ENCODE measurements at regions not wholly inside any gene's neighbourhood (a gene's known extent, or its start where the extent isn't known, plus 50 kb on each side); places are given as distances from the start of the nearest gene placed in this dataset.

- Histone ChIP-seq H3K27me3 (peaks cover 0 to 9% (median 0%) of the 10 kb centered on the region in 9 donors), H3K36me3 (no peaks in the 10 kb centered on the region), H3K27ac (no peak overlapping the region), H3K9me3 (no peaks in the 10 kb centered on the region), H3K4me1 (no peaks in the 10 kb centered on the region), H3K4me3 (no peak overlapping the region)
- TF ChIP-seq CTCF (IDR thresholded peaks at IDR 0.05) (no peak), POLR2A (IDR thresholded peaks at IDR 0.05) (no peak)
- intact Hi-C loops (cut with DNase I): loop anchor here in 8 of 10 donors (5.0 to 10.0 kb wide), 5 partner anchors 110 to 1660 kb away; no protein-coding TSS in a partner anchor
- WGBS, 4 donors: 72 to 91% (median 86%) methylated on average over 3 of the region's 3 CpGs
- DNase-seq: no peak
- no peak for ATAC-seq
Measured at GRCh38 chr1:163414778-163415177, 93.0 kb downstream of the NUF2 start.

- Histone ChIP-seq H3K27ac (no peak overlapping the region), H3K4me3 (no peak overlapping the region), H3K36me3 (no peaks in the 10 kb centered on the region), H3K27me3 (peaks cover 0 to 5% (median 0%) of the 10 kb centered on the region in 9 donors), H3K9me3 (no peaks in the 10 kb centered on the region), H3K4me1 (no peaks in the 10 kb centered on the region)
- DNase-seq (no peak), ATAC-seq (no peak)
- WGBS, 4 donors: 66 to 84% (median 68%) methylated on average over 2 of the region's 2 CpGs
- TF ChIP-seq CTCF (IDR thresholded peaks at IDR 0.05) (no peak), POLR2A (IDR thresholded peaks at IDR 0.05) (no peak)
- intact Hi-C loops (cut with DNase I): no loop called here
Measured at GRCh38 chr1:163421701-163422100, 99.9 kb downstream of the NUF2 start.

DNA sequence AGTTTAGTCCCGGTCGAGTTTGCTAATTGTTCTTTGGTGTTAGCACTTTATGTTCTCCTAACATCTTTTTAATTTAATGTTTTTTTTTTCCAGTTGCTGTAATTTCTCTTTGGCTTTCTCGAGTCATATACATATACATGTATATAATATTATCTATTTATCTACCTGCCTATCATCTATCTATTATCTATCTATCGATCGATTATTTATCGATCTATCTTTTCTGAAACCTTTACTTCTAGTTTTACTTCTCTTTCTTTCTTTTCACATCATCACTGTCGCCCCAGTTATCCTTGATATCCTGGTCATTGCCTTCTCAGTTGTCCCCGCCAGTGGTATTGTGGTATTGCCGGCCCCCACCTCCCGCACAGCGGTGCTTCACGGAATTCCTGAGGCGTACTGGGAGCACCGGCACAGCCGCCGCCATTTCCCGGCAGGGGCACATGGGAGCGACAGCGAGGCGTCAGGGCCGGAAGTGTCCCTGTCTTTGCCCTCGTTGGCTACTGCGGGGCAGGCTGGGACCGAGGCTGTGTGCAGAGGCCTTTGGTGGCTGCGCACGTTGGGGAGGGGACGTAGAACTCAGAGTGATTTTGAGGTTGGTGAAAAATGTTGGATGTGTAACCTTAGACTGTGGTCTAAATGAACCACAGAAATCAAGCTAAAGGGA is 101.1 kb downstream of the NUF2 start:
- H3K27me3 ChIP-seq: peaks cover 0 to 4% (median 0%) of the 10 kb centered on the region in 9 donors
- no peaks in the 10 kb centered on the region for H3K36me3 ChIP-seq
- intact Hi-C loops (cut with DNase I): no loop called here
- H3K4me1 ChIP-seq: no peaks in the 10 kb centered on the region
- no peak overlapping the region for H3K4me3 ChIP-seq
- TF ChIP-seq POLR2A (IDR thresholded peaks at IDR 0.05) (no peak), CTCF (IDR thresholded peaks at IDR 0.05) (no peak)
- no peak for ATAC-seq
- H3K9me3 ChIP-seq: no peaks in the 10 kb centered on the region
- no peak overlapping the region for H3K27ac ChIP-seq
- DNase-seq: no peak
- 91 to 94% (median 93%) methylated on average over 27 of the region's 27 CpGs for WGBS, 4 donors

GRCh38 chr1:163426505-163427251 is 104.9 kb downstream of the NUF2 start:
- DNase-seq (no peak), ATAC-seq (no peak)
- 57 to 65% (median 62%) methylated on average over 2 of the region's 2 CpGs for WGBS, 4 donors

More at GRCh38 chr1:163426505-163427251, 104.9 kb downstream of the NUF2 start:
- H3K27me3 ChIP-seq: no peaks in the 10 kb centered on the region
- H3K4me3 ChIP-seq: no peak overlapping the region
- no peaks in the 10 kb centered on the region for H3K36me3 ChIP-seq
- TF ChIP-seq POLR2A (IDR thresholded peaks at IDR 0.05) (no peak), CTCF (IDR thresholded peaks at IDR 0.05) (no peak)
- no peak overlapping the region for H3K27ac ChIP-seq
- intact Hi-C loops (cut with DNase I): no loop called here
- no peaks in the 10 kb centered on the region for H3K4me1 ChIP-seq
- peaks cover 0 to 16% (median under 1%) of the 10 kb centered on the region in 12 donors for H3K9me3 ChIP-seq

Data from heart left ventricle (tissue), 16 donors.